Gastroesophageal sphincter (tissue), 4 donors: ENCODE measurements at regions not wholly inside any gene's neighbourhood (a gene's known extent, or its start where the extent isn't known, plus 50 kb on each side); places are given as distances from the start of the nearest gene placed in this dataset.

Source experiments
- ATAC-seq: fragments of 150-250 bp; one replicate; pipeline ENCODE4 v1.9.1; 2016; ENCODE audit warnings: mild to moderate bottlenecking, moderate library complexity
- H3K27ac ChIP-seq, 4 donors: fragments of 200-600 bp; sonication (generic) in 3 of 4; 1 replicate in 3 of 4; 2 replicates in 1 of 4; pipeline ENCODE4 v1.5.1; 2016 to 2019
- H3K27me3 ChIP-seq: fragments of 200-600 bp; sonication (generic); one replicate; pipeline ENCODE4 v1.5.1; 2019
- H3K36me3 ChIP-seq, 2 donors: fragments of 200-600 bp; sonication (generic); one replicate each; pipeline ENCODE4 v1.5.1; 2019; ENCODE audit warnings: control low read depth in 1 of 2
- H3K4me1 ChIP-seq, 3 donors: fragments of 200-600 bp; sonication (generic); 1 replicate in 2 of 3; 2 replicates in 1 of 3; pipeline ENCODE4 v1.5.1; 2016 to 2019; ENCODE audit warnings: control low read depth in 2 of 3
- H3K4me3 ChIP-seq, 2 donors: fragments of 200-600 bp; sonication (generic); one replicate each; pipeline ENCODE4 v1.5.1; 2019; ENCODE audit warnings: mild to moderate bottlenecking in 1 of 2, moderate library complexity in 1 of 2
- H3K9me3 ChIP-seq, 3 donors: fragments of 200-600 bp; sonication (generic); one replicate each; pipeline ENCODE4 v1.5.1; 2017 to 2019; ENCODE audit warnings: control low read depth in 2 of 3
- EP300 ChIP-seq: sonication (generic); formaldehyde crosslinking; IDR thresholded peaks from one replicate; pipeline ENCODE4 v1.6.1; 2017; ENCODE audit warnings: antibody characterized with exemption, mild to moderate bottlenecking
- POLR2A ChIP-seq, 2 donors: fragments of 450-650 bp; IDR thresholded peaks; one replicate each; pipeline ENCODE4 v1.6.1; 2017; ENCODE audit warnings: antibody characterized with exemption in 2 of 2, mild to moderate bottlenecking in 2 of 2, moderate library complexity in 1 of 2
- POLR2AphosphoS5 ChIP-seq: sonication (generic); formaldehyde crosslinking; IDR thresholded peaks from one replicate; pipeline ENCODE4 v1.6.1; 2017; ENCODE audit warnings: antibody characterized with exemption
- WGBS, 2 donors: methylation state at CpG; one replicate each; pipeline ENCODE4 v1.1.5; 2018; ENCODE audit warnings: low coverage in 1 of 2; 5-methylcytosine and 5-hydroxymethylcytosine counted together
- TF ChIP-seq, protein P1 (sequence below), 4 experiments: fragments of 200-600 bp in 2 of 4; fragments of 450-650 bp in 2 of 4; sonication (generic) in 1 of 4; IDR thresholded peaks; one replicate each; pipeline ENCODE4 v1.5.1; 2017 to 2019; ENCODE audit warnings: antibody characterized with exemption in 4 of 4, mild to moderate bottlenecking in 2 of 4, moderate library complexity in 2 of 4

- Histone ChIP-seq H3K27me3 (no peaks in the 10 kb centered on the region), H3K36me3 (no peaks in the 10 kb centered on the region), H3K4me1 (no peaks in the 10 kb centered on the region), H3K4me3 (no peak overlapping the region), H3K27ac (no peak overlapping the region), H3K9me3 (no peaks in the 10 kb centered on the region)
- WGBS, 2 donors = 76 to 79% methylated on average over 2 of the region's 2 CpGs
- no peak for ATAC-seq
- no peak for TF ChIP-seq POLR2AphosphoS5
- no peak for TF ChIP-seq EP300
- no peak for TF ChIP-seq POLR2A (IDR thresholded peaks at IDR 0.05)
- TF ChIP-seq, protein P1, sequence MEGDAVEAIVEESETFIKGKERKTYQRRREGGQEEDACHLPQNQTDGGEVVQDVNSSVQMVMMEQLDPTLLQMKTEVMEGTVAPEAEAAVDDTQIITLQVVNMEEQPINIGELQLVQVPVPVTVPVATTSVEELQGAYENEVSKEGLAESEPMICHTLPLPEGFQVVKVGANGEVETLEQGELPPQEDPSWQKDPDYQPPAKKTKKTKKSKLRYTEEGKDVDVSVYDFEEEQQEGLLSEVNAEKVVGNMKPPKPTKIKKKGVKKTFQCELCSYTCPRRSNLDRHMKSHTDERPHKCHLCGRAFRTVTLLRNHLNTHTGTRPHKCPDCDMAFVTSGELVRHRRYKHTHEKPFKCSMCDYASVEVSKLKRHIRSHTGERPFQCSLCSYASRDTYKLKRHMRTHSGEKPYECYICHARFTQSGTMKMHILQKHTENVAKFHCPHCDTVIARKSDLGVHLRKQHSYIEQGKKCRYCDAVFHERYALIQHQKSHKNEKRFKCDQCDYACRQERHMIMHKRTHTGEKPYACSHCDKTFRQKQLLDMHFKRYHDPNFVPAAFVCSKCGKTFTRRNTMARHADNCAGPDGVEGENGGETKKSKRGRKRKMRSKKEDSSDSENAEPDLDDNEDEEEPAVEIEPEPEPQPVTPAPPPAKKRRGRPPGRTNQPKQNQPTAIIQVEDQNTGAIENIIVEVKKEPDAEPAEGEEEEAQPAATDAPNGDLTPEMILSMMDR (IDR thresholded peaks at IDR 0.05) = no peak
These were observed 496.2 kb upstream of the NDST4 start for GRCh38 chr4:115609631-115610030.

DNA sequence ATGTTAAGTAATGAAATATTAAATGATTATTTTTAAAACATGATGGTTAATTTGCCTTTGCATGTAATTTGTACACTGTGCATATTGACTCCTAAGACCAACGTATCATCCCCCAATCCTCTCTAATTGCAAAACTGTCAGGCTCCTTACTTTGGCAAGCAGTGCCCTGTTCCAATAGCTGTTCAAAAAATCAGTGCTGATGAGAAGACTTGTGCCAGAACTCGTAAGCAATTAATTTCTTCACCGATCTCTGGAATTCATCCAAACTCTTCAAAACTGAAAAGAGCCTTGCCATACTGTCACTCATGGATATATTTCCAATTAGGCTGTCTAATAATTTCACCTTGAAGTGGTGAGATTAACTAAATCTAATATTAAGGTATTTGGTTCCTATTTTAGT lies 493.9 kb upstream of the NDST4 start:
- no peak overlapping the region for H3K4me3 ChIP-seq
- no peak for ATAC-seq
- no peaks in the 10 kb centered on the region for H3K27me3 ChIP-seq
- no peaks in the 10 kb centered on the region for H3K9me3 ChIP-seq
- no peaks in the 10 kb centered on the region for H3K4me1 ChIP-seq
- TF ChIP-seq, protein P1 (IDR thresholded peaks at IDR 0.05) = no peak
- TF ChIP-seq POLR2AphosphoS5 = no peak
- no peak for TF ChIP-seq POLR2A (IDR thresholded peaks at IDR 0.05)
- no peak for TF ChIP-seq EP300
- WGBS, 2 donors = 58 to 82% methylated on average over 2 to 3 of the region's 3 CpGs
- no peak overlapping the region for H3K27ac ChIP-seq
- no peaks in the 10 kb centered on the region for H3K36me3 ChIP-seq

DNA sequence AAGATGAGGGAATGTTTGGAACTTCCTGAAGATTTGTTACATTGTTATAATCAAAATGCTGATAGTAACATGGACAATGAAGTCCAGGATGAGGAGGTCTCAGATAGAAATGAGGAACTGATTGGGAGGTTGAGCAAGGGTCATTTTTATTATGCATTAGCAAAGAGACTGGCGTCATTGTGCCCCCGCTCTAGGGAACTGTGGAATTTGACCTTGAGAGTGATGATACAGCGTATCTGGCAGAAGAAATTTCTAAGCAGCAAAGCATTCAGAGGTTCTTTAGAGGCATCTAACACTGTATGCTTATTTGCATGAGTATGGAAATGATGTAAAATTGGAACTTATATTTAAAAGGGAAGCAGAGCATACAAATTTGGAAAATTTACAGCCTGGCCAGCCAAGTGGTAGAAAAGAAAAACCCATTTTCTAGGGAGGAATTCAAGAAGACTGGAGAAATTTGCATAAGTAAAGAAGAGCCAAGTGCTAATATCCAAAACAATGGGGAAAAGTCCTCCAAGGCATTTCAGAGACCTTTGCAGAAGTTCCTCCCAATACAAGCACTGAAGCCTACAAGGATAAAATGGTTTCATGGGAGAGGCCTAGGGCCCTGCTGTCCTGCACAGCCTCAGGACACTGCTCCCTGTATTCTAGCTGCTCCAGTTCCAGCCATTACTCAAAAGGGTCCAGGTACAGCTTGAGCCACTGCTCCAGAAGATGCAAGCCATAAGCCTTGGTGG lies 483.0 kb upstream of the NDST4 start:
- 75 to 89% methylated on average over 3 of the region's 3 CpGs for WGBS, 2 donors
- Histone ChIP-seq H3K4me3 (no peak overlapping the region), H3K27me3 (no peaks in the 10 kb centered on the region), H3K4me1 (no peaks in the 10 kb centered on the region), H3K27ac (no peak overlapping the region), H3K9me3 (peaks cover 0 to 10% (median 0%) of the 10 kb centered on the region in 3 donors), H3K36me3 (no peaks in the 10 kb centered on the region)
- no peak for ATAC-seq
- TF ChIP-seq, protein P1 (IDR thresholded peaks at IDR 0.05) = no peak
- TF ChIP-seq EP300 (no peak), POLR2AphosphoS5 (no peak), POLR2A (IDR thresholded peaks at IDR 0.05) (no peak)

DNA sequence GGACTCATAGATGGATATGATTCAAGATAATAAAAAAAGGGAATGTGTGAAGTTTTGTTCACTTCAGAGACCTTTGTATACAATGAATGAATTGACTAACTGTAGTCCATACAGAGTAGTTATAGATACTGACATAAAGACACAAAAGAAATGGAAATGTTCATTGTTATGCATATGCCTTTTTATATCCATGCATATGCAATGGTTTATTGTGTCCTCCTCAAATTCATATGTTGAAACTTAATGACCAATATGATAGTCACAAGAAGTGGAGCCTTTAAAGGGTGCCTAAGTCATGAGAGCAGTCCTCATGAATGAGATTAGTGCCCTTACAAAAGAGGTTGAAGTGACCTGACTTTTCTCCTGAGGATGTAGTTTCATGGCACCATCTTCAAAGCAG lies 467.5 kb upstream of the NDST4 start:
- Histone ChIP-seq H3K4me1 (no peaks in the 10 kb centered on the region), H3K36me3 (no peaks in the 10 kb centered on the region), H3K27ac (no peak overlapping the region), H3K27me3 (no peaks in the 10 kb centered on the region), H3K9me3 (no peaks in the 10 kb centered on the region), H3K4me3 (no peak overlapping the region)
- no peak for ATAC-seq
- TF ChIP-seq POLR2AphosphoS5 = no peak
- TF ChIP-seq, protein P1 (IDR thresholded peaks at IDR 0.05) = no peak
- TF ChIP-seq EP300 = no peak
- TF ChIP-seq POLR2A (IDR thresholded peaks at IDR 0.05) = no peak

DNA sequence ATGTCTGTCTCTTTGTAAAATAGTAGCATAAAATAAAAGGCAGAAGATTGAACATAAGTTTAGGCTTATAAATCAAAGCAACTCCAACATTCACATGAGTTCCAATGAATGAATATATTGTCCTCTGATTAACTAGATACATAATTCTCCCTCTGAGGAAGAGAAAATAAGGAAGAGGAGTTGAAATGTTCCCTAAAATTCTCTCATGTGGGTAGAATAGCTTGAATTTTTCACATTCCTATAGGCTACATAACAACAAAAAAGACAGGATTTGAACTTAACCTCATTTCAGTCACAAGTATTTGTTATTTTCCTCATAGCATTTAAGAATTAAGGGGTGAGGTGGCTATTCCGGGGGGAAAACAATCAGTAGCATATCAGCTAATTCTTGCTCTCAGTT lies 462.4 kb upstream of the NDST4 start:
- Histone ChIP-seq H3K4me1 (no peaks in the 10 kb centered on the region), H3K27ac (no peak overlapping the region), H3K9me3 (peaks cover 0 to 9% (median 0%) of the 10 kb centered on the region in 3 donors), H3K36me3 (no peaks in the 10 kb centered on the region), H3K27me3 (no peaks in the 10 kb centered on the region), H3K4me3 (no peak overlapping the region)
- ATAC-seq = no peak
- no peak for TF ChIP-seq POLR2AphosphoS5
- TF ChIP-seq, protein P1 (IDR thresholded peaks at IDR 0.05) = no peak
- no peak for TF ChIP-seq POLR2A (IDR thresholded peaks at IDR 0.05)
- TF ChIP-seq EP300 = no peak
- 58 to 59% methylated on average over 1 of the region's 1 CpG for WGBS, 2 donors
